Panc1 (cell line): ENCODE measurements at regions not wholly inside any gene's neighbourhood (a gene's known extent, or its start where the extent isn't known, plus 50 kb on each side); places are given as distances from the start of the nearest gene placed in this dataset.

Experiments used
- ATAC-seq: fragments of 200-7000 bp; cut with Tn5 transposase; 2 replicates; pipeline ENCODE4 v1.9.1; 2020; ENCODE audit warnings: mild to moderate bottlenecking, moderate library complexity
- BruUV-seq: library from RNA; stranded (reverse); fragments of 400-500 nt; replicated peaks from 2 replicates; lab custom pipeline; 2021; lab: Mats Ljungman, UMichigan
- CTCF ChIA-PET: fragments of 300-600 bp; sonication (Branson Sonifier 250); formaldehyde crosslinking; loops from one replicate; lab custom pipeline; 2022; ENCODE audit warnings: antibody characterized with exemption; lab: Charles Lee
- POLR2A ChIA-PET: fragments of 300-600 bp; sonication (Branson Sonifier 250); formaldehyde crosslinking; loops from one replicate; lab custom pipeline; 2022; ENCODE audit warnings: antibody characterized with exemption; lab: Charles Lee
- DNase-seq: peaks from one replicate; pipeline ENCODE4 v3.0.0-alpha.2; 2010; ENCODE audit warnings: low read depth, low spot score
- H3K27ac ChIP-seq: 2 replicates; pipeline ENCODE4 v1.5.1; 2011; ENCODE audit warnings: mild to moderate bottlenecking, low read length, inconsistent platforms
- H3K27me3 ChIP-seq: fragments of 200-500 bp; sonication (Bioruptor generic); 2 replicates; pipeline ENCODE4 v1.6.0; 2014; ENCODE audit warnings: low read length, inconsistent platforms; ENCODE audit not compliant: control insufficient read depth, insufficient read depth
- H3K36me3 ChIP-seq: fragments of 200-500 bp; sonication (Bioruptor generic); 2 replicates; pipeline ENCODE4 v1.5.1; 2014; ENCODE audit warnings: inconsistent platforms, mild to moderate bottlenecking, low read length, moderate library complexity; ENCODE audit not compliant: control insufficient read depth, insufficient read depth
- H3K4me1 ChIP-seq: 2 replicates; pipeline ENCODE4 v1.5.1; 2011; ENCODE audit warnings: inconsistent platforms, mild to moderate bottlenecking, low read length, moderate library complexity; ENCODE audit not compliant: control insufficient read depth, insufficient read depth
- H3K4me3 ChIP-seq, 2 experiments: 2 replicates each; pipeline ENCODE4 v1.5.1; 2011 to 2012; ENCODE audit warnings: low read depth in 2 of 2, low read length in 2 of 2, mild to moderate bottlenecking in 2 of 2, inconsistent platforms in 1 of 2, moderate library complexity in 1 of 2
- H3K9me3 ChIP-seq: fragments of 200-500 bp; sonication (Bioruptor generic); 2 replicates; pipeline ENCODE4 v1.5.1; 2014; ENCODE audit warnings: low read depth, mild to moderate bottlenecking, inconsistent platforms, low read length, moderate library complexity; ENCODE audit not compliant: control insufficient read depth, insufficient read depth
- POLR2AphosphoS5 ChIP-seq: IDR thresholded peaks from 2 replicates; pipeline ENCODE4 v1.6.1; 2012; ENCODE audit warnings: mild to moderate bottlenecking, low read depth, low read length, moderate library complexity
- SIN3A ChIP-seq: IDR thresholded peaks from 2 replicates; pipeline ENCODE4 v1.6.1; 2012; ENCODE audit warnings: low read depth, mild to moderate bottlenecking, low read length, moderate library complexity, borderline replicate concordance; ENCODE audit not compliant: insufficient read depth
- TCF7L2 ChIP-seq: IDR thresholded peaks from 2 replicates; pipeline ENCODE4 v1.6.1; 2011; ENCODE audit warnings: mild to moderate bottlenecking, low read depth, low read length, inconsistent platforms
- in situ Hi-C: cut with HindIII; loops from 2 replicates; pipeline ENCODE4 v1.10.0; 2016; ENCODE audit warnings: low sequenced_read_pairs, low pct_unique_long_range_greater_than_20kb
- intact Hi-C: fragments of 100-400 bp; cut with micrococcal nuclease; formaldehyde crosslinking; loops from one replicate; pipeline ENCODE4 v1.10.0; 2022; ENCODE audit not compliant: unreplicated experiment
- TF ChIP-seq, protein P1 (sequence below): fragments of 450-650 bp; IDR thresholded peaks from 2 replicates; pipeline ENCODE4 v1.5.1; 2017; ENCODE audit warnings: mild to moderate bottlenecking
- TF ChIP-seq, protein P2 (sequence below), 2 experiments: IDR thresholded peaks; 2 replicates each; pipeline ENCODE4 v1.6.1; 2011 to 2012; ENCODE audit warnings: low read depth in 2 of 2, control low read depth in 1 of 2, low read length in 1 of 2, mild to moderate bottlenecking in 1 of 2, moderate library complexity in 1 of 2; ENCODE audit not compliant: insufficient read depth in 1 of 2

DNA sequence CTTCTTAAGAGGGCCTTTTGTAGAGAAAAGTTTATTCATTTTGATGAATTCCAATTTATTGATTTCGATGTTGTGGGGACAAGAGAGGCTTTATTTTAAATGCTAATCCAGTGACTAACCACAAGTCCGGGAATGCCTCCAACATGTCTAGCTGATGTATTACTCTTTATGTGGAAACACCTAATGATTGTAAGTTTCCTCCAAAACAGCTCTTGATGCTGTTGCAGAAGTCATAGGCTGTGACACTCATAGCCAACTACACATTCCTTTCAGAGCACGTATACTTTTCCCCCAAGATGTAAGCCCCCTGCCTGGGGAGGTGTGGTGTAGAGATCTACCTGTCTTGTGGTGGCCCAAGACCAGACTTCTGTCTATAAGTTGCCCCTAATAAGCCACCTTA is 61.3 kb upstream of the RNF24 start:
- ATAC-seq (peak; percentile 78), DNase-seq (no peak)
- Histone ChIP-seq H3K36me3 (no peaks in the 10 kb centered on the region), H3K4me3 (no peak overlapping the region), H3K27me3 (no peaks in the 10 kb centered on the region), H3K4me1 (peaks cover 9% of the 10 kb centered on the region), H3K9me3 (no peaks in the 10 kb centered on the region), H3K27ac (no peak overlapping the region)
- POLR2A ChIA-PET: no interaction called here
- in situ Hi-C loops (no loop called here), intact Hi-C loops (no loop called here)
- TF ChIP-seq, protein P1, sequence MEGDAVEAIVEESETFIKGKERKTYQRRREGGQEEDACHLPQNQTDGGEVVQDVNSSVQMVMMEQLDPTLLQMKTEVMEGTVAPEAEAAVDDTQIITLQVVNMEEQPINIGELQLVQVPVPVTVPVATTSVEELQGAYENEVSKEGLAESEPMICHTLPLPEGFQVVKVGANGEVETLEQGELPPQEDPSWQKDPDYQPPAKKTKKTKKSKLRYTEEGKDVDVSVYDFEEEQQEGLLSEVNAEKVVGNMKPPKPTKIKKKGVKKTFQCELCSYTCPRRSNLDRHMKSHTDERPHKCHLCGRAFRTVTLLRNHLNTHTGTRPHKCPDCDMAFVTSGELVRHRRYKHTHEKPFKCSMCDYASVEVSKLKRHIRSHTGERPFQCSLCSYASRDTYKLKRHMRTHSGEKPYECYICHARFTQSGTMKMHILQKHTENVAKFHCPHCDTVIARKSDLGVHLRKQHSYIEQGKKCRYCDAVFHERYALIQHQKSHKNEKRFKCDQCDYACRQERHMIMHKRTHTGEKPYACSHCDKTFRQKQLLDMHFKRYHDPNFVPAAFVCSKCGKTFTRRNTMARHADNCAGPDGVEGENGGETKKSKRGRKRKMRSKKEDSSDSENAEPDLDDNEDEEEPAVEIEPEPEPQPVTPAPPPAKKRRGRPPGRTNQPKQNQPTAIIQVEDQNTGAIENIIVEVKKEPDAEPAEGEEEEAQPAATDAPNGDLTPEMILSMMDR: no peak
- TF ChIP-seq POLR2AphosphoS5 (no peak), SIN3A (no peak), TCF7L2 (no peak)
- TF ChIP-seq, protein P2, sequence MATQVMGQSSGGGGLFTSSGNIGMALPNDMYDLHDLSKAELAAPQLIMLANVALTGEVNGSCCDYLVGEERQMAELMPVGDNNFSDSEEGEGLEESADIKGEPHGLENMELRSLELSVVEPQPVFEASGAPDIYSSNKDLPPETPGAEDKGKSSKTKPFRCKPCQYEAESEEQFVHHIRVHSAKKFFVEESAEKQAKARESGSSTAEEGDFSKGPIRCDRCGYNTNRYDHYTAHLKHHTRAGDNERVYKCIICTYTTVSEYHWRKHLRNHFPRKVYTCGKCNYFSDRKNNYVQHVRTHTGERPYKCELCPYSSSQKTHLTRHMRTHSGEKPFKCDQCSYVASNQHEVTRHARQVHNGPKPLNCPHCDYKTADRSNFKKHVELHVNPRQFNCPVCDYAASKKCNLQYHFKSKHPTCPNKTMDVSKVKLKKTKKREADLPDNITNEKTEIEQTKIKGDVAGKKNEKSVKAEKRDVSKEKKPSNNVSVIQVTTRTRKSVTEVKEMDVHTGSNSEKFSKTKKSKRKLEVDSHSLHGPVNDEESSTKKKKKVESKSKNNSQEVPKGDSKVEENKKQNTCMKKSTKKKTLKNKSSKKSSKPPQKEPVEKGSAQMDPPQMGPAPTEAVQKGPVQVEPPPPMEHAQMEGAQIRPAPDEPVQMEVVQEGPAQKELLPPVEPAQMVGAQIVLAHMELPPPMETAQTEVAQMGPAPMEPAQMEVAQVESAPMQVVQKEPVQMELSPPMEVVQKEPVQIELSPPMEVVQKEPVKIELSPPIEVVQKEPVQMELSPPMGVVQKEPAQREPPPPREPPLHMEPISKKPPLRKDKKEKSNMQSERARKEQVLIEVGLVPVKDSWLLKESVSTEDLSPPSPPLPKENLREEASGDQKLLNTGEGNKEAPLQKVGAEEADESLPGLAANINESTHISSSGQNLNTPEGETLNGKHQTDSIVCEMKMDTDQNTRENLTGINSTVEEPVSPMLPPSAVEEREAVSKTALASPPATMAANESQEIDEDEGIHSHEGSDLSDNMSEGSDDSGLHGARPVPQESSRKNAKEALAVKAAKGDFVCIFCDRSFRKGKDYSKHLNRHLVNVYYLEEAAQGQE (IDR thresholded peaks at IDR 0.05; ENCODE audit: insufficient read depth in 1 of 2, low read depth in 2 of 2, low read length in 1 of 2): no peak
- CTCF ChIA-PET: interaction anchor here (0.8 kb wide), 1 partner anchor 66 kb away, joined by 3 read pairs; no protein-coding TSS in a partner anchor
- no TSS peak for BruUV-seq

DNA sequence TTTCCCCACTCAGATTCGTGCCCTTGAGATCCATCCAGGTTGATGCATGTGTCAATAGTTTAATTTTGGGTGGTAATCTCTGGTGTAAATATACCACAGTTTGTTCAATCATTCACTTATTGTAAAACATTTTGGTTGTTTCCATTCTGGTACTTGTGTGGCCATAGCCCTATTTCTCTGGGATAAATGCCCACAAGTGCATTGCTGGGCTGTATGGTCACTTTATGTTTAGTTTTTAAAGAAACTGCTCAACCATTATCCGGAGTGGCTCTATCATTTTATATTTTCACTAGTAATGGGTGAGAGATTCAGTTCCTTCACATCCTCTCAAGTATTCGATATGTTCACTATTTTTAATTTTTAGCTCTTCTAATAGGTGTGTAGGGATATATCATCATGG is 60.7 kb upstream of the RNF24 start:
- in situ Hi-C loops (no loop called here), intact Hi-C loops (no loop called here)
- TF ChIP-seq, protein P2 (IDR thresholded peaks at IDR 0.05; ENCODE audit: insufficient read depth in 1 of 2, low read depth in 2 of 2, low read length in 1 of 2): no peak
- TF ChIP-seq TCF7L2 (no peak), SIN3A (no peak), POLR2AphosphoS5 (no peak)
- TF ChIP-seq, protein P1: no peak
- Histone ChIP-seq H3K9me3 (no peaks in the 10 kb centered on the region), H3K27ac (peak overlapping the region; percentile 1; the same call in 1 of the 2 replicates), H3K27me3 (no peaks in the 10 kb centered on the region), H3K36me3 (no peaks in the 10 kb centered on the region), H3K4me3 (no peak overlapping the region), H3K4me1 (peaks cover 9% of the 10 kb centered on the region)
- BruUV-seq: no TSS peak
- DNase-seq (no peak), ATAC-seq (no peak)
- POLR2A ChIA-PET: no interaction called here
- CTCF ChIA-PET: interaction anchor here (0.7 to 0.8 kb wide), 2 partner anchors 57 to 65 kb away, joined by 3 to 4 read pairs; no protein-coding TSS in a partner anchor
